Activated CD4-positive, alpha-beta T cell treated with anti-CD3 and anti-CD28 coated beads for 24 hours (primary cell): ENCODE measurements at regions not wholly inside any gene's neighbourhood (a gene's known extent, or its start where the extent isn't known, plus 50 kb on each side); places are given as distances from the start of the nearest gene placed in this dataset.

Experiments
- DNase-seq, 2 donors: peaks; one replicate each; pipeline ENCODE4 v3.0.0-alpha.2; 2020; ENCODE audit warnings: low read depth in 2 of 2

GRCh38 chr5:4295663-4296339 is 700.2 kb downstream of the IRX1 start:
- no peak for DNase-seq

GRCh38 chr5:4306057-4306456 is 710.4 kb downstream of the IRX1 start:
- no peak for DNase-seq

GRCh38 chr5:4309026-4309425 is 713.4 kb downstream of the IRX1 start:
- DNase-seq: no peak

- DNase-seq: no peak
Observed at GRCh38 chr5:4313138-4313537, 717.5 kb downstream of the IRX1 start.

- no peak for DNase-seq
Observed at GRCh38 chr5:4319478-4320128, 724.0 kb downstream of the IRX1 start.

GRCh38 chr5:4330327-4330726 is 734.7 kb downstream of the IRX1 start:
- no peak for DNase-seq

GRCh38 chr5:4335078-4335477 is 739.4 kb downstream of the IRX1 start:
- DNase-seq: no peak

- DNase-seq: no peak
Observed at GRCh38 chr5:4337519-4337918, 741.9 kb downstream of the IRX1 start.

GRCh38 chr5:4339949-4340348 is 744.3 kb downstream of the IRX1 start:
- no peak for DNase-seq

- DNase-seq: no peak
Observed at GRCh38 chr5:4345850-4346249, 750.2 kb downstream of the IRX1 start.

GRCh38 chr5:4348423-4348822 is 752.8 kb downstream of the IRX1 start:
- no peak for DNase-seq

- DNase-seq: no peak
Observed at GRCh38 chr5:4348919-4349318, 753.3 kb downstream of the IRX1 start.

- DNase-seq: no peak
Observed at GRCh38 chr5:4356201-4356600, 760.6 kb downstream of the IRX1 start.

- DNase-seq: no peak
Observed at GRCh38 chr5:4359847-4360246, 764.2 kb downstream of the IRX1 start.

GRCh38 chr5:4361753-4362152 is 766.1 kb downstream of the IRX1 start:
- DNase-seq: no peak

GRCh38 chr5:4362411-4362810 is 766.8 kb downstream of the IRX1 start:
- no peak for DNase-seq

GRCh38 chr5:4363045-4363444 is 767.4 kb downstream of the IRX1 start:
- DNase-seq: no peak

GRCh38 chr5:4366628-4367027 is 771.0 kb downstream of the IRX1 start:
- DNase-seq: no peak

- DNase-seq: no peak
Observed at GRCh38 chr5:4370218-4370617, 769.9 kb upstream of the ADAMTS16 start.

- no peak for DNase-seq
Observed at GRCh38 chr5:4372481-4372880, 767.6 kb upstream of the ADAMTS16 start.

GRCh38 chr5:4373051-4373820 is 766.9 kb upstream of the ADAMTS16 start:
- no peak for DNase-seq

- DNase-seq: no peak
Observed at GRCh38 chr5:4374866-4375265, 765.3 kb upstream of the ADAMTS16 start.

- DNase-seq: no peak
Observed at GRCh38 chr5:4375640-4376039, 764.5 kb upstream of the ADAMTS16 start.
